Suppressor macrophage treated with lipopolysaccharide for 1 hour (primary cell): ENCODE measurements at regions not wholly inside any gene's neighbourhood (a gene's known extent, or its start where the extent isn't known, plus 50 kb on each side); places are given as distances from the start of the nearest gene placed in this dataset.

Experiments
- DNase-seq, 3 donors: peaks; one replicate each; pipeline ENCODE4 v3.0.0-alpha.2; 2020 to 2022

GRCh38 chr5:8156706-8157105, 287.8 kb downstream of the MTRR start:
- DNase-seq, result no peak

GRCh38 chr5:8157320-8157822, 288.4 kb downstream of the MTRR start:
- DNase-seq, result no peak

- peak; percentile 62 to 83 (median 79) for DNase-seq
Measured at GRCh38 chr5:8176101-8176693, 307.2 kb downstream of the MTRR start.

GRCh38 chr5:8184455-8185063, 315.6 kb downstream of the MTRR start:
- peak; percentile 35 to 56 (median 42) for DNase-seq

GRCh38 chr5:8185852-8186251, 316.9 kb downstream of the MTRR start:
- no peak for DNase-seq

GRCh38 chr5:8188874-8189565, 320.1 kb downstream of the MTRR start:
- no peak for DNase-seq

GRCh38 chr5:8192840-8193239, 323.9 kb downstream of the MTRR start:
- DNase-seq, result peak in 1 of 3 donors; percentile 4

GRCh38 chr5:8196061-8196460, 327.1 kb downstream of the MTRR start:
- no peak for DNase-seq

GRCh38 chr5:8208307-8208706, 339.4 kb downstream of the MTRR start:
- no peak for DNase-seq

- DNase-seq, result no peak
Measured at GRCh38 chr5:8209500-8209899, 340.6 kb downstream of the MTRR start.

- no peak for DNase-seq
Measured at GRCh38 chr5:8213701-8214240, 344.8 kb downstream of the MTRR start.

GRCh38 chr5:8216921-8217320, 348.0 kb downstream of the MTRR start:
- no peak for DNase-seq

GRCh38 chr5:8226148-8226547, 357.2 kb downstream of the MTRR start:
- no peak for DNase-seq

GRCh38 chr5:8227112-8227511, 358.2 kb downstream of the MTRR start:
- no peak for DNase-seq

GRCh38 chr5:8229551-8229950, 360.6 kb downstream of the MTRR start:
- no peak for DNase-seq

GRCh38 chr5:8230868-8231267, 361.9 kb downstream of the MTRR start:
- no peak for DNase-seq

GRCh38 chr5:8233479-8233878, 364.5 kb downstream of the MTRR start:
- DNase-seq, result no peak

- DNase-seq, result no peak
Measured at GRCh38 chr5:8234179-8234770, 365.3 kb downstream of the MTRR start.

- DNase-seq, result no peak
Measured at GRCh38 chr5:8238080-8238479, 369.1 kb downstream of the MTRR start.

- no peak for DNase-seq
Measured at GRCh38 chr5:8239198-8239597, 370.2 kb downstream of the MTRR start.

GRCh38 chr5:8239646-8240045, 370.7 kb downstream of the MTRR start:
- DNase-seq, result no peak

- DNase-seq, result no peak
Measured at GRCh38 chr5:8241076-8241475, 372.1 kb downstream of the MTRR start.

GRCh38 chr5:8241558-8241957, 372.6 kb downstream of the MTRR start:
- DNase-seq, result no peak
